Lower leg skin (tissue), 4 donors: ENCODE measurements at regions not wholly inside any gene's neighbourhood (a gene's known extent, or its start where the extent isn't known, plus 50 kb on each side); places are given as distances from the start of the nearest gene placed in this dataset.

Experiments used
- DNase-seq, 2 donors: peaks; one replicate each; pipeline ENCODE4 v3.0.0-alpha.2; 2019; ENCODE audit warnings: low spot score in 2 of 2
- H3K4me3 ChIP-seq: fragments of 200-600 bp; sonication (generic); 2 replicates; pipeline ENCODE4 v1.5.1; 2017; ENCODE audit warnings: mild to moderate bottlenecking, low read depth; ENCODE audit not compliant: poor library complexity, severe bottlenecking
- POLR2A ChIP-seq, 2 donors: fragments of 450-650 bp; IDR thresholded peaks; one replicate each; pipeline ENCODE4 v1.6.1; 2016 to 2017; ENCODE audit warnings: antibody characterized with exemption in 2 of 2, mild to moderate bottlenecking in 1 of 2, moderate library complexity in 1 of 2
- WGBS, 2 donors: methylation state at CpG; one replicate each; pipeline ENCODE4 v1.1.5; 2018; 5-methylcytosine and 5-hydroxymethylcytosine counted together
- intact Hi-C: fragments of 100-400 bp; cut with DNase I; formaldehyde crosslinking; loops from one replicate; pipeline ENCODE4 v1.15.0; 2023; ENCODE audit warnings: low total_unique reads
- TF ChIP-seq, protein P1 (sequence below), 3 donors: fragments of 450-650 bp; IDR thresholded peaks; one replicate each; pipeline ENCODE4 v1.5.1; 2016; ENCODE audit warnings: antibody characterized with exemption in 3 of 3, mild to moderate bottlenecking in 3 of 3, moderate library complexity in 2 of 3

DNA sequence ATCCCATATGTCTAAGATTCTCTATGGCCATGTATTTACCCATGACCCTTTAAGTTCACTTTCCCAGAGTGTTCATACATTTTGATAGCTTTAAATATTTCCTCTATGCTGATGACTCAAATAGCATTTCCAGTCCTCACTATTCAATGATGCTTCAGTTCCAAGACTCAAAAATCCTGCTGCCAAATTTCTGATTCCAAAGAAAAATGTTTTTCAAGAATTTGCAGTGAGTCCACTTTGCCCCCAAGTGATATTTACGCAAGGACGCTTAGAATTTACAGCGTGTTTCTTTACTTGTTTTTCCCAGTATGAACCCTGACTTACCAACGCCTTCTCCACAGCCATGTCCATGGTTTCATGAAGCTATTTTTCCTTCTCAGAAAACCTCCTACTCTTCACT, 127.9 kb upstream of the PCDH18 start:
- no peak for TF ChIP-seq POLR2A (IDR thresholded peaks at IDR 0.05)
- TF ChIP-seq, protein P1, sequence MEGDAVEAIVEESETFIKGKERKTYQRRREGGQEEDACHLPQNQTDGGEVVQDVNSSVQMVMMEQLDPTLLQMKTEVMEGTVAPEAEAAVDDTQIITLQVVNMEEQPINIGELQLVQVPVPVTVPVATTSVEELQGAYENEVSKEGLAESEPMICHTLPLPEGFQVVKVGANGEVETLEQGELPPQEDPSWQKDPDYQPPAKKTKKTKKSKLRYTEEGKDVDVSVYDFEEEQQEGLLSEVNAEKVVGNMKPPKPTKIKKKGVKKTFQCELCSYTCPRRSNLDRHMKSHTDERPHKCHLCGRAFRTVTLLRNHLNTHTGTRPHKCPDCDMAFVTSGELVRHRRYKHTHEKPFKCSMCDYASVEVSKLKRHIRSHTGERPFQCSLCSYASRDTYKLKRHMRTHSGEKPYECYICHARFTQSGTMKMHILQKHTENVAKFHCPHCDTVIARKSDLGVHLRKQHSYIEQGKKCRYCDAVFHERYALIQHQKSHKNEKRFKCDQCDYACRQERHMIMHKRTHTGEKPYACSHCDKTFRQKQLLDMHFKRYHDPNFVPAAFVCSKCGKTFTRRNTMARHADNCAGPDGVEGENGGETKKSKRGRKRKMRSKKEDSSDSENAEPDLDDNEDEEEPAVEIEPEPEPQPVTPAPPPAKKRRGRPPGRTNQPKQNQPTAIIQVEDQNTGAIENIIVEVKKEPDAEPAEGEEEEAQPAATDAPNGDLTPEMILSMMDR (IDR thresholded peaks at IDR 0.05): no peak
- 68% methylated on average over 4 of the region's 4 CpGs for WGBS, 2 donors
- no peak overlapping the region for H3K4me3 ChIP-seq
- DNase-seq: no peak
- intact Hi-C loops: no loop called here

GRCh38 chr4:137659431-137659830, 127.1 kb upstream of the PCDH18 start:
- 10 to 30% methylated on average over 1 of the region's 1 CpG for WGBS, 2 donors
- intact Hi-C loops: no loop called here
- H3K4me3 ChIP-seq: no peak overlapping the region
- no peak for DNase-seq
- no peak for TF ChIP-seq POLR2A (IDR thresholded peaks at IDR 0.05)
- TF ChIP-seq, protein P1 (IDR thresholded peaks at IDR 0.05): no peak

DNA sequence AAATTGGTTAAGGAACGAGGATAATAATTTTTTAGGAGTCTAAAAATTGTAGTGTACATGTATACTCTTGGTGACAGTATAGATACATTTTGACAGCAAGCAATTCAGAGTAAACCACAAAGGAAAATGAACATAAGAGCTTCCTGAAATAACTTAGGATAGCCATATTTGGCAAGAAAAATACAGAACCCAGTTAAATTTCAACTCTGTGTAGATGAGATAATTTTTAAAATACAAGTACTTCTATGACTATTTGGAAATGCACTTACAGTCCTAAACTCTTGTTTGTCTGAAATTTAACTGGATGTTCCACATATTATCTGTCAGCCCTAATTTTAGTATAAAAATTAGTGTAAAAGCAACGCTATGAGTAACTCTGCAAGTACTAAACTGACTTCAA, 124.4 kb upstream of the PCDH18 start:
- TF ChIP-seq, protein P1 (IDR thresholded peaks at IDR 0.05): no peak
- no peak for TF ChIP-seq POLR2A (IDR thresholded peaks at IDR 0.05)
- H3K4me3 ChIP-seq: no peak overlapping the region
- intact Hi-C loops: no loop called here
- 74 to 82% methylated on average over 2 of the region's 2 CpGs for WGBS, 2 donors
- DNase-seq: no peak

DNA sequence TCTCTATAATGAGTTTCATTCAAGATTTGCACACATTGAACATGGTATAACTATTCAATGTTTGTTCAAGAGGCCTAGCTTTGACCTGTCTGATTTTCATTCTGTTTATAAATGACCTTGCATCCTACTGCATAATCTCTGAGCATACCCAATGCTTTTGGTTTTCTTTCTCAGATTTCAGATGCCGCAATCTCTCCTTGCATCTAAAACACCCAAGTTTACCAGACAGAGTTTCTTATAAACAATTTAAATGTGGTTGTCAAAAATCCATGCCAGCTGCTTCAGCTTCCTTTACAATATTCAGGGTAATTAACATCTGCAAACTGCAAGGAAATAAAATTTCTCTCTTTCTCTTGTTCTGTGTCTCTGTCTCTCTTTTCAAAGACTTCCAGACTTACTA, 123.0 kb upstream of the PCDH18 start:
- TF ChIP-seq, protein P1 (IDR thresholded peaks at IDR 0.05): no peak
- TF ChIP-seq POLR2A (IDR thresholded peaks at IDR 0.05): no peak
- intact Hi-C loops: no loop called here

GRCh38 chr4:137651128-137651527, 118.8 kb upstream of the PCDH18 start:
- intact Hi-C loops: no loop called here
- 92 to 94% methylated on average over 3 of the region's 3 CpGs for WGBS, 2 donors
- DNase-seq: no peak
- TF ChIP-seq, protein P1 (IDR thresholded peaks at IDR 0.05): no peak
- no peak for TF ChIP-seq POLR2A (IDR thresholded peaks at IDR 0.05)
- no peak overlapping the region for H3K4me3 ChIP-seq

More for the DNA sequence above, 123.0 kb upstream of the PCDH18 start:
- DNase-seq: no peak
- WGBS, 2 donors: 91 to 95% methylated on average over 1 of the region's 1 CpG
- H3K4me3 ChIP-seq: no peak overlapping the region

GRCh38 chr4:137649711-137650450, 117.6 kb upstream of the PCDH18 start:
- no peak for DNase-seq
- H3K4me3 ChIP-seq: no peak overlapping the region
- 94 to 99% methylated on average over 3 of the region's 3 CpGs for WGBS, 2 donors
- intact Hi-C loops: no loop called here
- no peak for TF ChIP-seq POLR2A (IDR thresholded peaks at IDR 0.05)
- TF ChIP-seq, protein P1 (IDR thresholded peaks at IDR 0.05): no peak
